Peyer's patch (tissue), 4 donors: ENCODE measurements at regions not wholly inside any gene's neighbourhood (a gene's known extent, or its start where the extent isn't known, plus 50 kb on each side); places are given as distances from the start of the nearest gene placed in this dataset.

Experiments
- POLR2A ChIP-seq, 2 donors: fragments of 450-650 bp; IDR thresholded peaks; one replicate each; pipeline ENCODE4 v1.5.1; 2017; ENCODE audit warnings: antibody characterized with exemption in 2 of 2, mild to moderate bottlenecking in 2 of 2, moderate library complexity in 2 of 2
- TF ChIP-seq, protein P1 (sequence below), 6 experiments: fragments of 450-650 bp in 4 of 6; fragments of 200-600 bp in 2 of 6; sonication (generic) in 1 of 6; IDR thresholded peaks; one replicate each; pipeline ENCODE4 v1.5.1; 2017 to 2019; ENCODE audit warnings: antibody characterized with exemption in 6 of 6, mild to moderate bottlenecking in 3 of 6, moderate library complexity in 1 of 6

- TF ChIP-seq, protein P1, sequence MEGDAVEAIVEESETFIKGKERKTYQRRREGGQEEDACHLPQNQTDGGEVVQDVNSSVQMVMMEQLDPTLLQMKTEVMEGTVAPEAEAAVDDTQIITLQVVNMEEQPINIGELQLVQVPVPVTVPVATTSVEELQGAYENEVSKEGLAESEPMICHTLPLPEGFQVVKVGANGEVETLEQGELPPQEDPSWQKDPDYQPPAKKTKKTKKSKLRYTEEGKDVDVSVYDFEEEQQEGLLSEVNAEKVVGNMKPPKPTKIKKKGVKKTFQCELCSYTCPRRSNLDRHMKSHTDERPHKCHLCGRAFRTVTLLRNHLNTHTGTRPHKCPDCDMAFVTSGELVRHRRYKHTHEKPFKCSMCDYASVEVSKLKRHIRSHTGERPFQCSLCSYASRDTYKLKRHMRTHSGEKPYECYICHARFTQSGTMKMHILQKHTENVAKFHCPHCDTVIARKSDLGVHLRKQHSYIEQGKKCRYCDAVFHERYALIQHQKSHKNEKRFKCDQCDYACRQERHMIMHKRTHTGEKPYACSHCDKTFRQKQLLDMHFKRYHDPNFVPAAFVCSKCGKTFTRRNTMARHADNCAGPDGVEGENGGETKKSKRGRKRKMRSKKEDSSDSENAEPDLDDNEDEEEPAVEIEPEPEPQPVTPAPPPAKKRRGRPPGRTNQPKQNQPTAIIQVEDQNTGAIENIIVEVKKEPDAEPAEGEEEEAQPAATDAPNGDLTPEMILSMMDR (IDR thresholded peaks at IDR 0.05), result no peak
- TF ChIP-seq POLR2A (IDR thresholded peaks at IDR 0.05), result no peak
These were observed 90.6 kb upstream of the FRMD1 start for GRCh38 chr6:168169624-168170023.
